Fibroblast of villous mesenchyme (primary cell): ENCODE measurements at regions not wholly inside any gene's neighbourhood (a gene's known extent, or its start where the extent isn't known, plus 50 kb on each side); places are given as distances from the start of the nearest gene placed in this dataset.
"Not testable (repeated sequence)": the region's sequence is repeated elsewhere in the genome, so short reads cannot be mapped to it uniquely, and the experiment has no call there.

Experiments used
- DNase-seq: peaks from one replicate; pipeline ENCODE4 v3.0.0-alpha.2; 2010; ENCODE audit warnings: low read depth
- H3K4me3 ChIP-seq: 2 replicates; pipeline ENCODE4 v1.5.1; 2011; ENCODE audit warnings: low read depth, mild to moderate bottlenecking, low read length
- CTCF ChIP-seq: IDR thresholded peaks from 2 replicates; pipeline ENCODE4 v1.5.1; 2012; ENCODE audit warnings: low read depth, mild to moderate bottlenecking, low read length; ENCODE audit not compliant: insufficient read depth

GRCh38 chr10:3955955-3956617, 171.1 kb upstream of the KLF6 start:
- no peak for DNase-seq
- no peak for TF ChIP-seq CTCF
- no peak overlapping the region for H3K4me3 ChIP-seq

- DNase-seq: no peak
- no peak for TF ChIP-seq CTCF
- H3K4me3 ChIP-seq: no peak overlapping the region
Observed at GRCh38 chr10:3955493-3955892, 170.5 kb upstream of the KLF6 start.

GRCh38 chr10:3954615-3955014, 169.6 kb upstream of the KLF6 start:
- H3K4me3 ChIP-seq: no peak overlapping the region
- DNase-seq: no peak
- TF ChIP-seq CTCF: no peak

- not testable (repeated sequence) for H3K4me3 ChIP-seq, DNase-seq
Observed at GRCh38 chr10:3954007-3954406, 169.0 kb upstream of the KLF6 start.

GRCh38 chr10:3951993-3952392, 167.0 kb upstream of the KLF6 start:
- TF ChIP-seq CTCF: no peak
- DNase-seq: no peak
- H3K4me3 ChIP-seq: no peak overlapping the region

- DNase-seq: no peak
- no peak for TF ChIP-seq CTCF
- H3K4me3 ChIP-seq: no peak overlapping the region
Observed at GRCh38 chr10:3950676-3951275, 165.8 kb upstream of the KLF6 start.

GRCh38 chr10:3949711-3950110, 164.7 kb upstream of the KLF6 start:
- no peak overlapping the region for H3K4me3 ChIP-seq
- DNase-seq: no peak
- TF ChIP-seq CTCF: no peak
